ENCODE measurements at regions not wholly inside any gene's neighbourhood (a gene's known extent, or its start where the extent isn't known, plus 50 kb on each side); places are given as distances from the start of the nearest gene placed in this dataset.

DNA sequence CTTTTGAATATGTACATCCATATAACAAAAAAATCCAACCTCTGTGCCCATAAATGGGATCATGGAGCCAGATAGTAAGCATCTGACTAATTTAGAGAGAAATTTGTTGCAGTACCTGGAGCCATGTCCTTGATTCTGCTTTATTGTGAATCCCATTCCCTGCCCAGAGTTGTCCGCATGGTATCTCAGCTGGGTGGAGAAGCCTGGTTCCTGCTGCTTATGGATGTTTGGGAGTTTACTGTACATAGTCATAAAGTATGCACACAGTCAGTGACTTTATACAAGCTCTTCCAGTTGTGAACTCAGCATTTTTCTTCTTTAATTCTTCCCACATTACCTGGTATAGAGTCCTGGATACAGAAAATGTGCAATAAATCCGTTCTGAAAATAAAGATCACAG is 346.0 kb downstream of the FIGN start:
- TF ChIP-seq, protein P1, sequence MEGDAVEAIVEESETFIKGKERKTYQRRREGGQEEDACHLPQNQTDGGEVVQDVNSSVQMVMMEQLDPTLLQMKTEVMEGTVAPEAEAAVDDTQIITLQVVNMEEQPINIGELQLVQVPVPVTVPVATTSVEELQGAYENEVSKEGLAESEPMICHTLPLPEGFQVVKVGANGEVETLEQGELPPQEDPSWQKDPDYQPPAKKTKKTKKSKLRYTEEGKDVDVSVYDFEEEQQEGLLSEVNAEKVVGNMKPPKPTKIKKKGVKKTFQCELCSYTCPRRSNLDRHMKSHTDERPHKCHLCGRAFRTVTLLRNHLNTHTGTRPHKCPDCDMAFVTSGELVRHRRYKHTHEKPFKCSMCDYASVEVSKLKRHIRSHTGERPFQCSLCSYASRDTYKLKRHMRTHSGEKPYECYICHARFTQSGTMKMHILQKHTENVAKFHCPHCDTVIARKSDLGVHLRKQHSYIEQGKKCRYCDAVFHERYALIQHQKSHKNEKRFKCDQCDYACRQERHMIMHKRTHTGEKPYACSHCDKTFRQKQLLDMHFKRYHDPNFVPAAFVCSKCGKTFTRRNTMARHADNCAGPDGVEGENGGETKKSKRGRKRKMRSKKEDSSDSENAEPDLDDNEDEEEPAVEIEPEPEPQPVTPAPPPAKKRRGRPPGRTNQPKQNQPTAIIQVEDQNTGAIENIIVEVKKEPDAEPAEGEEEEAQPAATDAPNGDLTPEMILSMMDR (IDR thresholded peaks at IDR 0.05) = no peak
- no peak for TF ChIP-seq POLR2A (IDR thresholded peaks at IDR 0.05)

Data from esophagus squamous epithelium (tissue), 4 donors.